ENCODE measurements at regions not wholly inside any gene's neighbourhood (a gene's known extent, or its start where the extent isn't known, plus 50 kb on each side); places are given as distances from the start of the nearest gene placed in this dataset.

DNA sequence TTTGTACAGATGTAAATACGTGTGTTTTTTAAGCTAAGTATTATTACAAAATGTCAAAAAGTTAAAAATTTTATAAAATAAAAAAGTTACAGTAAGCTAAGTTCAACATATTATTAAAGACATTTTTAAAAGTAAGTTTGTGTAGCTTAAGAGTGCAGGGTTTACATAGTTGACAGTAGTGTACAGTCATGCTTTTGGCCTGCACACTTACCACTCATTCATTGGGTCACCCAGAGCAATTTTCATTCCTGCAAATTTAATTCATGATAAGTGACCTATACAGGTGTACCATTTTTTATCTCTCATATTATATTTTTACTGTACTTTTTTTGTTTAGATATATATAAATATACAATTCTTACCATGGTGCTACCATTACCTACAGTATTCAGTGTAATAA is 769.9 kb upstream of the SLITRK6 start:
- TF ChIP-seq POLR2A (IDR thresholded peaks at IDR 0.05; ENCODE audit: low read length) (no peak), GATA1 (IDR thresholded peaks at IDR 0.05; ENCODE audit: low read depth, low read length) (no peak)

Measured in erythroblast (primary cell).